Uterus (tissue), 2 donors: ENCODE measurements at regions not wholly inside any gene's neighbourhood (a gene's known extent, or its start where the extent isn't known, plus 50 kb on each side); places are given as distances from the start of the nearest gene placed in this dataset.

Experiments used
- CTCF ChIP-seq, 4 experiments: fragments of 200-600 bp in 2 of 4; fragments of 450-650 bp in 2 of 4; sonication (generic) in 2 of 4; IDR thresholded peaks; one replicate each; pipeline ENCODE4 v1.5.1; 2016 to 2019; ENCODE audit warnings: antibody characterized with exemption in 4 of 4, mild to moderate bottlenecking in 2 of 4, moderate library complexity in 1 of 4
- POLR2A ChIP-seq, 2 donors: fragments of 450-650 bp; IDR thresholded peaks; one replicate each; pipeline ENCODE4 v1.6.1; 2016; ENCODE audit warnings: antibody characterized with exemption in 2 of 2, mild to moderate bottlenecking in 1 of 2, moderate library complexity in 1 of 2

- TF ChIP-seq POLR2A (IDR thresholded peaks at IDR 0.05) (no peak), CTCF (IDR thresholded peaks at IDR 0.05) (no peak)
Observed at GRCh38 chr3:28739647-28740046, 391.0 kb upstream of the AZI2 start.
